GM21529 (cell line): ENCODE measurements at regions not wholly inside any gene's neighbourhood (a gene's known extent, or its start where the extent isn't known, plus 50 kb on each side); places are given as distances from the start of the nearest gene placed in this dataset.
"Not testable (repeated sequence)": the region's sequence is repeated elsewhere in the genome, so short reads cannot be mapped to it uniquely, and the experiment has no call there.

ENCODE experiments used
- ATAC-seq: cut with Tn5 transposase; IDR thresholded peaks from one replicate; pipeline ENCODE4 v1.9.1; 2021; ENCODE audit not compliant: unreplicated experiment

DNA sequence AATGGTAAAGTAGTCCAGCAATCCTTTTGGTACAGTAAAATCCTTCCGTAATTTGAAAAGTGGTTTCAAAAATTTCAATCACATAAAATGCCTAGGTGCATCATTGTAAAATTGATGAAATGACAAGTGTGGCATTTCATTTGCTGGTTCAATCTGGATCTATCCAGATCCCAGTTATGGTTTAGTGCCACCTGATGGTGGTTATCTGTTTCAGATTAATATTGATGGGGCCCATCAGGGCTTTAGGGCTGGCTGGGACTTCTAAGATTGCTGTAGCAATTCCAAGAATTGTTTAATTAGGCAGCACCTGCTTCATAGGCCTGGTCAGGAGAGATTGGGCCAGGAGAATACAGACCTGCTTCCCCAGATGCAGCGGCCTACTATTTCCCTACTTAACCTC, 55.5 kb upstream of the PIK3C3 start:
- no peak for ATAC-seq

DNA sequence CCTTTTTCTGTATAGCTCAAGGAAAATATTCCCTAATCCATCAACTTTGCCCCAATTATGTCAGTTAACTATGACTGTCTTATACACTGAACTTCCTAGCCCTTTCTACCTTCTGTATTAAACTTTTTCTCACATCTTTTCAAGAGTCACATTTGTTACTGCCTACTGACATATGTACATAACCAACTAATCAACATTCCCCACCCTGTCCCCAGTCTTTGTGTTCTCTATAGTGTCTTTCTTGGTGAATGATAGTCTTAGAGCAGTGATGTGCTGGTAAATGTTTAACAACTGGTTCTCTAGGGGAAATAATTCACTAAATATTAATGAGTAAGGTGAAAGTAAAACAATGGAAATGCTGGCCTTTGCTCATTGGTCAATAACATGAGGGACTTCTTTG, 61.6 kb upstream of the PIK3C3 start:
- ATAC-seq, result no peak

DNA sequence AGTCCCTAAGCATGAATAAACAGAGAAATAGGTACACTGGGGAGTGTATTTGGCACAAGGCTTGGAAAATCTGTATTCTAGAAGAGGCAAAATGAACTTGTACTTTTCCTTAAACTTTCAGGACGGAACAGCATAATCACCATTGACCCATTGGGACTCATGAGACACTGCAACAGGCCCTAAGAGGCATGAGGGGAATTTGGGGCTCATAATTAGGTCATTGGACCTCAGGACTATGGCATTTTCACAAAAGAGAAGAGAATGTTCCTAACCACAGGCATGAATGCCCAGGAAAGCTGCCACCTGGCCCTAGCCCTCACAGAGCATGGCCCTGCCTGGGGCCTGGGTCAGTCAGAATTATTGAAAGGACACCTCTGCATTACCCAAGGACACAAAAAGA, 67.9 kb upstream of the PIK3C3 start:
- ATAC-seq, result no peak

DNA sequence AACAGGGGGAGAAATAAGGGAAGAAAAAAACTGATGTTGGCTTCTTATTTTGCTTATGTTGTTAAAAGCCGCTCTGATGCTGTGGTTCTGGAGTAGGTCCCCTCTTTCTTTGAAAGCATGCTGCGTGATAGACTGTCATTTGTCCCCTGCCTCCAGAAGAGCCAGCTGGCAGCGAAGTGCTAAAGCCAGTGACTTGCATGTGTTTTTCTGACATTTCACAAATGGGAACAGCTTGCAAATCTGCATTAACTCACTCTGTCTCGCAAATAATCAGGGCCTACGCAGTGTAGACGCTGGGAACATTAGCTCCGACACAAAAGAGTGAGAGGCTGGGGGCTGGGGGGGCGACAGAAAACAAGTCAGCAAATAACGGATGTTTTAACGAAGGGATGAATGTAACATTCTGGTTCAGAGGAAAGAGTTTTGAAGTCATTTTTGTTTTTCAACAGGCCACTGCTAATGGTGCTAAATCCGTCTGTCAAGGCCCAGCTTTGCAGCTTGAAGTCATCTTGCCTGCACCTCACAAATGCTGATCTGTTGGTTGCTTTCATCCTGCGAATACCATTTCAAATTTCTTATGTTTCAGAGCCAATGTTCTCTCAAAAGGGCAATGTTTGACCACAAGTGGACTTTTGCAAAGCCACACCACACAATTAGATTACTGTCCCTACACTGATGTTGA, 68.8 kb upstream of the PIK3C3 start:
- no peak for ATAC-seq

DNA sequence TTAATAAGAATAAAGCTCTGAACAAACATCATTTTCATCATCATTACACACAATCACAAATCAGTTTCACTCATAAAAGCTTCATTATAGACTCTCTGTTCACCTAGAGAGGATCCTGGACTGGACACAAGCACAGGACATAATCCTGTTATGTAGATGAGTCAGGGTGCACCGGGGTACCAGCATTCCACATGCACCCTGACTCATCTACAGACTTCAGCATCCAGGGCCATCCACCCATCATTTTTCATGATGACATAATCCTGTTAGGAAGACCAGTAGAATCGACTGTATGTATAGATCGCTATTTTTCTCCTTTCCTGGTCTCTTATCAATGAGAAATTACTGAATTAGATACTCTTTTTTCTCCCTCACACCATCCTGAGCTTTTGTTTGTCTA, 73.7 kb upstream of the PIK3C3 start:
- no peak for ATAC-seq

DNA sequence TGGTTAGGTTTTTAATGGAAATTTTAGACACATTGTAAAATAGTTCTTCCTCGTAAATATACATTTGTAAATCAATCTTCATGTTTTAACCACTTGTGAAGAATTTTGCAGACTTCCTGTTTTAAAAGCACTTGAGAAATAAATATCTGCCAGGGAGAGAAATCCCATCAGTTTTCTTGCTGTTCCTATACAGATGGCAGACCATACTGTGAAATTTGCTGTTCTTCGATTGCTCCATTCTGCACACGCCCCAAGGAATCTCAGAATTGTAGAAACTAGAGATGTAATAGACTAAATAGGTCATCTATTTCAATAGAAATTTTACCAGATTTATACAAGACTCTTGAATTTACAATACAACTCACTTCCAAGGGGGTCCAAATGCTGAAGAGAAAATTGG, 75.8 kb upstream of the PIK3C3 start:
- ATAC-seq, result no peak

DNA sequence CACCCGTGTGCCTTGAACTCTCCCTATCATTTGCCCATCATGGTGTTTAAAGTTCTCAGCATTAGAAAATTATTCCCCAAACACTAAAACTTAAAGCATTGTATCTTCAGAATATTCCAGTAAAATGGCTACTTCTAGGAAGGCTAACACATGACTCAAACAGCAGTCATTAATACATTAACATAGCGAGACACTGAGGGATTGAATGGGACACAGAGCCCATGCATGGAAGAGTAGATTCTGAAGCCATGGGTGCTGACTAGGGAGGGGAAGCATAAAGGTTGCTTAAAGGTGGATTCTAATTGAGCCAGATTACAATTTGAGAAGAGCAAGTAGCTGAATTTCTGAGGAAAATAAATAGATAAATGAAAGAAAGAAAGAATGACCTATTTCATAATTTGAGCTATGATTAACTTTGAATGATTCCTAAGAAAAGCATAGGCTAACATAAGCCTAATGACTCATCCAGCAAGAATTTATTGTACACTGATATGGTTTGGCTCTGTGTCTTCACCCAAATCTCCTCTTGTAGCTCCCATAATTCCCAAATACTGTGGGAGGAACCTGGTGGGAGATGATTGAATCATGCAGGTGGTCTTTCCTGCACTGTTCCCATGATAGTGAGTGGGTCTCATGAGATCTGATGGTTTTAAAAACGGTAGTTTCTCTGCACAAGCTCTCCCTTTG, 79.8 kb upstream of the PIK3C3 start:
- no peak for ATAC-seq

DNA sequence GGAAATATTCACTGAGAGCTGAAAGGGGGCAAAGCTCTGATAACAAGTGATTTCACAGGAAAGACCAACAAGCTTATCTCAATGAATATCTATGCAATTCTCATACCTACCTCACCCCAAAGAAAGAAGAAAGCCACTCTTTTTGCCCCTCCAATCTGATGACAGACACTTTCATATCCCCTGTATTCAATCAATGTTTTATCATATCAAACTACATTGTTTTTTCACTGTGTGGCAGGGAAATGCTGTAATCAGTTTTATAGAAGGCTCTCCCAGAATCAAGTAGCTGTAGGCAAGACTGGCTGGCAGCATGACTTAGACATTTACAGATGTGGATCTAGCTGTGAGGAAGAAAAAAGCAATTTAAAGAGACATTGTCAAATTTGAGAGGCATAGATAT, 81.3 kb upstream of the PIK3C3 start:
- no peak for ATAC-seq

DNA sequence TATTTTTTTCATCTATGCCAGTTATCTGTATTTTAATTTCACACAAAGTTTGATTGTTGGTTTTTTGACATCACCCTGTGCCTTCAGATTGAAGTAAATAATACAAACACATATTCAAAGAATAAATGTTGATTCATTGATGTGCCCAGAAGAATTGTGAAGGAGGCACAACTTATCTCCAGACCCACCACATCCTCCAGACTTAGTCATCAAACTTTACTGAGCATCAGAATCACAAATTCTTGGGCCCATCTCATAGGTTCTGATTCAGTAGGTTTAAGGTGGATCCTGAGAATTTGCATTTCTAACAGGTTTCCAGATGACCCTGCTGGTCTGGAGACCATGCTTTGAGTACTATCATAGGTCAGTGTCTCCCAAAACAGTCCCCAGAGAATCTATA, 82.8 kb upstream of the PIK3C3 start:
- ATAC-seq, result no peak

DNA sequence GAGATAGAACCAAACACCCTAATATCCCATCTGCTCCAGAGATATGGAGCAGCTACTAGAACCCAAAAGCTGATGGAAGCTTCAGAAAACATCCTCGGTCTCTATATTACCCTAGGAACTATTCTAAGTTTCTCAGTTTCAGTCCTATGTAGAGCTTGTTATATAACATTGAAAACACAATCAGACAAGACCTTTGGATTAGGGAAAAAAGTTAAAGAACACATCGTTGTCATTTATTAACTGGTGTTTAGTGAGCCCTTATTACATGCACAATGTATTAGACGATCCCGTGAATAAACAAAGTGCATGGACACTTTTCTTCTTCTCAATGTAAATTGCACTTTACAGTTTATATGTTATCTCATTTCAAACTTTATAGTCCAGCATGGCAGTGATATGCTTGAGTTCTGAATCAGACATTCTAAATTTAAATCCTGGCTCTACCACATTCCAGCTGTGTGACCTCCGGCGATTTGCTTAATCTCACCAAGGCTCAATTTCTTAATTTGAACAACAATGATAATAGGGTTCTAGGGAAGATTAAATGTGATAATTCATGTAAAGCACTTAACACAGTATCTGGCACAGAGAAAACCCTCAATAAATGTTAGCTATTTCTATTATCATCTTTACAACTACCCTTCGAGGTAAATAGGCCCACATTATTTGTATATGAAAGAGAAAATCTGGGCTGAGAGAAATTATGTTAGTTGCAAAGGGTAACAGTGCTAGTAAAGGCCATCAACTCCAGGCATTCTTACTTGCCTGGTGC, 83.6 kb upstream of the PIK3C3 start:
- no peak for ATAC-seq

DNA sequence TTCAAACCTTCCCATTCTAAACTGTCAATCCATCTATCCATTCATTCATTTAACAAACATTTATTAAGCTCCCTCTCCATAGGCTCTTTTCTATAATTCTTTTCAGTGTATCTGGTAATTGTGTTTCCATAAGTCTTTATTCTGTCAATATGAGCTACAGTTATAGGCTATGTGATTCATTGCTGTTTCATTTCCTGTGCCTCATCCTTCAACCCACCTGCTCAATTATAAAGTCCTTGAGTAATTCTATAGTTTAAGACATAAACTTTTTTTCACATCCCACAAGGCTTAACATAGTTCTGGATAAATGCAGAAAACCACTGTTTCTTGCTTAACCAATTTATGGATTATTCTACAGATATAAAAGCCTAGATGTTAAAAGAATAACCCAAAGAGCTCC, 84.2 kb upstream of the PIK3C3 start:
- ATAC-seq, result no peak

DNA sequence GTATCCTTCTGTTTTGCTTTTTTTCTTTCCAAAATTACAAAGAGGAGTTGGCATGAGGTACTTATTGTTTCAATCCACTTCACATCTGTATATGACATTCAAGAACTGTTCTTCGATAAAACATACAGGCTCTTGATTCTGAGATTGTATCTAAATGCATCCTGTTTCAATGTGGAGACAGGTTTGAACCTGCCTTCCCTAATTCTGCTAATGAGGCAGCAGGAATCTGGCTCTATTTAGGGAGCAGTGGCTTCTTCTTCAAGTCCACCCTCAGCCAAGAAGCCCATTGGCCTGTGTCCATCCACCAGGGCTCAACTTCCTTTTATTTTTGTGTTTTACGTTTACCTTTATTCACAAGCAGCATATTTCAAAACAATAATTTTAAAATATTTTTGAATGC, 84.8 kb upstream of the PIK3C3 start:
- ATAC-seq, result no peak

DNA sequence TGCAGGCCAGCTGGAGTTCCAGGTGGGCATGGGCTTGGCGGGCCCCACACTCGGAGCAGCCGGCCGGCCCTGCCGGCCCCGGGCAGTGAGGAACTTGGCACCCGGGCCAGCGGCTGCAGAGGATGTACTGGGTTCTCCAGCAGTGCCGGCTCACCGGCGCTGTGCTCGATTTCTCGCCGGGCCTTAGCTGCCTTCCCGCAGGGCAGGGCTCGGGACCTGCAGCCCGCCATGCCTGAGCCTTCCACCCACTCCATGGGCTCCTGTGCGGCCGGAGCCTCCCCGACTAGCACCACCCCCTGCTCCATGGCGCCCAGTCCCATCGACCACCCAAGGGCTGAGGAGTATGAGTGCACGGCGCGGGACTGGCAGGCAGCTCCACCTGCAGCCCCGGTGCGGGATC, 89.2 kb upstream of the PIK3C3 start:
- ATAC-seq, result not testable (repeated sequence)

DNA sequence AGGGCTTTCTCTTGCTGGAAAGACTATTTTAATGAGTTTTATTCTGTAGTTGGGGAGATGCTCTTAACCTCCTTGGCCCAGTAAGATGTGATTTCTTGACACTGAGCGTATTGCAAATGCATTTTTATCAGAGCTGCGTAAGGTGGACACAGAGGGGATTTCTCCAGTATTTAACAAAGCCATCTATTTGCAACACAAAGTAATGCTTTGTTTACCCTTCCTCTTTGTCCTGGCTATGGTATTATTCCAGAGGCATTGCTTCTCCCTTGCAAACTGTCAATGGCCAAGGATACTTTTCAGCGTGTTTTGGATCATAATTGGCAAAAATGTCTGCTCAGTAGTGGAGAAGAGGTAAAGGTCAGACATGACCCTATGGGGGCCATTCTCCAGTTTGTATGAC, 90.8 kb upstream of the PIK3C3 start:
- no peak for ATAC-seq

DNA sequence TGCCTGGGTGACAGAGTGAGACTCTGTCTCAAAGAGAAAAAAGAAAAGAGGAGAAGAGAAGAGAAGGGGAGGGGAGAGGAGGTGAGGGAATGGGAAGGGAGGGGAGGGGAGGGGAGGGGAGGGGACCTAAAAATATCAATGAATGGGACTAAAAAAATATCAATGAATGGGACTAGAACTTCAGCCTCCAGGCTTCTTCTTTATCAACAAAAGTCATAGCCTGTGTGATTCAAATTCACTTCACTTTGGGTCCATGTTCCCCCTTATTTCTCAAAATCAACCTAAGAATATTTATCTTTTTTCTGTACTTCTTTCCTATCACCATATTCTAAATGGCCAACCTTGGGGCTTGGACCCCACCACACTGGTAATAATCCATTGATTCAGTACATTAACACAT, 92.1 kb upstream of the PIK3C3 start:
- ATAC-seq, result no peak

DNA sequence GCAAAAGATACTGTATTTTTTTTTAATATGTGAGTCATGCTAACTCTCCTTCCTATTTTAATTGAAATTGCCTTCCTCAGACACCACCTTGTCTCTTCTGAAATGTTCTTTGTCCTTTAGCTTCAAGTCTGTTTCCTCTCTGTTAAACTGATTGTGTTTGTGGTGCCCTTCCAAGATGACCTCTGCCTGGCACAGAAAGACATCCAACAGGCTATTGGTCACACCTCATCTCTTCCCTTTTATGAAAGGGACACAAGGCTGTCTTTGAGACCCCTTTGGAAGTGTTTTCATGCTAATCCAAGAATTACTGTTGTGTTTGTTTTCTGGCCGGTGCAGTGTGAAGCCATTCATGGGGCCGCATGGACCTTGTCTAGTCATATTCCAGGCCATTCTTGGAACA, 94.0 kb upstream of the PIK3C3 start:
- ATAC-seq, result no peak

DNA sequence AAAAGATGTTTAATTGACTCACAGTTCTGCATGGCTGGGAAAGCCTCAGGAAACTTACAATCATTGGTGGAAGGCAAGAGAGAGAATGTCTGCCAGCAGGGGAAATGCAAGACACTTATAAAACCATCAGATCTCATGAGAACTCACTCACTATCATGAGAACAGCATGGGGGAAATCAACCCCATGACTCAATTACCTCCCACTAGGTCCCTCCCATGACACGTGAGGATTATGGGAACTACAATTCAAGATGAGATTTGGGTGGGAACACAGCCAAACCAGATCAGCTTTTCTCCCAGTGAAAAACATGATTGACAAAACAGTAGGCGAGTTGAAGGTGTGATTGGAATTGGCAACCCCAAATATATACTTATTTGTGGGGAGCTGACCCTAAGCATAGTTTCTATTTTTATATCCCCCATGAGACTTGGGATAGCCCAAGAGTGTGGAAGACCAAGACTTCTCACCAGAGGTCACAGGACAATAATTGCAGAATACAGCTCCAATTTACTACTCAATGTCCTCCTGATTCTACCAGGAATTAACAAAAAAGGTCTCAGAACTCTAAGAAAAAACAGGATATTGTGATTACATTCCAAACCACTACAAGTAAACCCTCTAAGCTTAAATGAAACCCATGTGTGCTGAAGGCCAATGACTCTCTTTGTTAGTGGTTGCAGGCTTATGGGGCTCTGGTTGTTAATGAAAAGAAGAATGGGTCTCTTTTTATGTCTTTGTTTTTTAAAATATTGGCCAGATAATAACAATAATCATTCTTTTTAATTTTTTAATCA, 96.1 kb upstream of the PIK3C3 start:
- no peak for ATAC-seq

DNA sequence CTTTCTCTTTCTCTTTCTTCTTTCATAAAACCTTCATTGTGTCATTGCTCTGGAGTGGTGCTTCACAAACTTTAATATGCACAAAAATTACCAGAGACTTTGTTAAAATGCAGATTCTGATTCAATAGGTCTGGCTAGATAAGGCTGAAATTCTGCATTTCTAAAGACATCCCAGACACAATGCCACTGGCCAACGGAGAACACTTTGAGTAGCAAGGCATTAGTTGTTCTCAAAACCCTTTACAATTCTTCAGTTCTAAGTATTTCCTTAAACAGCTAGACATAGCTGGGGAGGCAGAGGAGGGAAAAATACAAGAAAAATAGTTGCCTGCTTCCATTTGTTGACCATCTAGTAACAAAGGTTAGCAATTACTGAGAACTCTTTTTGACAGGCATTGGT, 101.8 kb upstream of the PIK3C3 start:
- no peak for ATAC-seq

DNA sequence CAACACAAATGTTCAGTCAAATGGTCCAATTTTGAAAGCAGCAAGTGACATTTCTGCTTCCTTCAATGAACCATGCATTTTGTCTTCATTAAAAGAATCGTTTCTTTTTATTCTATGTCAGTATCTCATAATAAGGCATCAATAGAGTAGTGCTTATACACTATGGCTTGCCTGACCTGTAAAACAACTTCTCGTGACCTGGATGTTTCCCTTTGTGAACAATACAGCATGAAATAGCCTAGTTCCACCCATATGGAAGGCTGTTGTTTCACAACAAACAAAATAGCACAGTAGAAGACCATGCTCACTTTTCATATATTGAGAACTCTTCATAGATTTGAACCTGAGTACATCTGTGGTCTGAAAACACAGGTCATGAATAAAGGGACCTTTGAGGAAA, 104.3 kb upstream of the PIK3C3 start:
- no peak for ATAC-seq

DNA sequence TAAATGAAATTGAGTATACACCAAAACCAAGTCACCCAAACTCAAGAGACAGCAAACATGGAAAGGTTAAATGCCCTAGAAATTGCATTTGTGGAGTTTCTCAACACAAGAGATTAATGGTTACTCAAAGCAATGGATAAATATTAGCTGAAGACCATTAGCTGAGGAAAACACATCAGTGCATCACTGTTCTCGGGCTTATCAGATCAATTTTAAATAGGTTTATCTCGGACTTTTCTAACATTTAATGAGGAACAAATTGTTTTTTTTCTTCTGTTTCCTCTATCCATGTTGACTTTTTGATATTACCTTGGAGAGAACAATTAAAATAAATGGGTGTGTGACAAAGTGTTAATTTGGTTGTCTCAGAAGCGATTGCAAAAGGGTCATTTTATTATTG, 105.4 kb upstream of the PIK3C3 start:
- no peak for ATAC-seq

DNA sequence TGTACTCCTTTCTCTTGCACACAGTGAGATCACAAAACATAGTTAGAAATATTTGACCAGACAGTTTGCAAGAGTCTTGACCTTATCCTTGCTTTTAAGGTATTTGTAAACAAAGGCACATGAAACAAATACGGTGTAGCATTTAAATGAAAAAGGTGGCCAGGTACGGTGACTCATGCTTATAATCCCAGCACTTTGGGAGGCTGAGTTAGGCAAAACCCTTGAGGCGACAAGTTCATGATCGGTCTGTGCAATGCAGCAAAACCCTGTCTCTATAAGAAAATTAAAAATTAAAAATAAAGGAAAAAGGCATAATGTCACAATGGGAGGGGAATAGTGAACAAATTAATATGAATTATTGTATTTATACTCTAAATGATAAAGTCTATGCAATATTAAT, 109.5 kb upstream of the PIK3C3 start:
- ATAC-seq, result no peak

DNA sequence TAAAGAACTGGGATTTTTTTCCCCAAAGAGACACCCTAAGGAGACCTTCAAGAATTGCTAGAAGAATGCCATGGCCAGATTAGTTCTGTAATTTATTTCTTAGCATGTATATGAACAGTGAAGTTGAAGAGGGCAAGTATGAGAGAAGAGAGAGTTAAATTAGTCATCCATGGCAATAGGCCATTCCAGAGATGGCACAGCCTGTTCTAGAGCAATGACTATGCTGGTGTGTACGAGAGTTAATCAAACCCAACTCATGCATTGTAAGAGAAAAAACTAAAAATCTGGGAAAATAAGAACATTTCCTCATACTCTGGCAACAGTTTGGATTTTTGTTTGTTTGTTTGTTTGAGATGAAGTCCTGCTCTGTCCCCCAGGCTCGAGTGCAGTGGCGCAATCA, 112.1 kb upstream of the PIK3C3 start:
- ATAC-seq, result no peak
